GM21360 (cell line): ENCODE measurements at regions not wholly inside any gene's neighbourhood (a gene's known extent, or its start where the extent isn't known, plus 50 kb on each side); places are given as distances from the start of the nearest gene placed in this dataset.

ENCODE experiments used
- ATAC-seq: cut with Tn5 transposase; IDR thresholded peaks from one replicate; pipeline ENCODE4 v1.9.1; 2021; ENCODE audit warnings: mild to moderate bottlenecking, moderate library complexity; ENCODE audit not compliant: unreplicated experiment

DNA sequence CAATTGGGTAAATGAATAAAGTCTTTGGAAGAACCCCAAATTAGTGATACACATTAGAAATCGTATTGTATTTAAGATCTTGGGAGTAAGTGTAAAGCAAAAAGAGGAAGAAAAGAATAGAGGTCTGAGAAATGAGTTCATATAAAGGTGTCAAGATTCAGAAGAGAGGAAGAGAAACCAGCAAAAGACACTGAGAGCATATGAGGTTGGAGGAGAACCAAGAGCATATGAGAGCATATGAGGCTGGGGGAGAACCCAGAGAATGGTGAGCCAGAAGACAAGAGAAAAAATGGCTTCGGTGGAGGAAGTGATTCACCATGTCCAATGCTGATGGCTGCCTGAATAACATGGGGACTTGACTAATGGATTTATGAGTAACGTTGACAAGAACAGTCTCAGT lies 620.1 kb upstream of the GCFC2 start:
- no peak for ATAC-seq

- ATAC-seq = no peak
Observed at GRCh38 chr2:76326636-76327035, 615.9 kb upstream of the GCFC2 start.

DNA sequence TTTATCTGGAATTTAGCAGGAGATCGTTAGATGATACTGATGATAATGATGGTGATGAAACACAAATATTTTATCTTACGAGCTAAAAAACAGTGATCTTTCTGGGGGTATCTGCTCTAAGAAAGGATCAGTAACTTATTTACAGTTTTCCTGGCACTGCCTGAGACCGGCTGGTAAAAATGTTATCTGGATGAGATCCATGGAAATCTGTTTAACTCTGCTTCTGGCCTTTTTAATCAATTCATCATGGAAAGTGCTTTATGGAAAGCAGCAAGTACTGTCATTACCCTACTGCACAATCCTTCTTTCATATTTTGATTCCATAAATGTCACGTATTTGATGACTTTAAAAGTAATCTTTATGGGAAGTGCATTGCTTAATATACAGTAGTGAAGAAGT lies 612.7 kb upstream of the GCFC2 start:
- no peak for ATAC-seq

- no peak for ATAC-seq
Observed at GRCh38 chr2:76320716-76321115, 610.0 kb upstream of the GCFC2 start.

DNA sequence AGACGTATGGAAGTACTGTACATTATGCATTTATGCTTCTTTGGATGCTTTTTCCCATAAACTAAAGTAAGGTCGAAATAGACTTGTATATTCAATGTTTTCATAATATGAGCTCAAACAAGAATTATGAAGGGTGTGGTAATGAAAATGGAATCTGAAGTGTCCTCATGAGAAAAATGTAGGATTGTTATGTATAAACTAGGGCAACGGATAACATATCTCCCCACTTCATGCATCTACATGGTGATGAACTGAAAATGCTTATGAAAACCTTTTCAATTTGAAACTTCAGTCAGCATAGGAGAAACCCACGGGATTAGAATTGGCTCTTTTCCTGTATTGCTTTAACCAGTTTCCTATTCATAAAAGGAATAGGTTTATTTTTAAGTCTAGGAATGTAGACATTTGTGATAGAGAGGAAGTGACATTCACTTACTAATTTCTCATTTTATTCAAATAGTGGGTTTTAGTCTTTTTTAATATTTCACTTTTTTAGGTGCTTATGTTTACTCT lies 608.2 kb upstream of the GCFC2 start:
- ATAC-seq = no peak

- no peak for ATAC-seq
Observed at GRCh38 chr2:76316691-76317090, 606.0 kb upstream of the GCFC2 start.

DNA sequence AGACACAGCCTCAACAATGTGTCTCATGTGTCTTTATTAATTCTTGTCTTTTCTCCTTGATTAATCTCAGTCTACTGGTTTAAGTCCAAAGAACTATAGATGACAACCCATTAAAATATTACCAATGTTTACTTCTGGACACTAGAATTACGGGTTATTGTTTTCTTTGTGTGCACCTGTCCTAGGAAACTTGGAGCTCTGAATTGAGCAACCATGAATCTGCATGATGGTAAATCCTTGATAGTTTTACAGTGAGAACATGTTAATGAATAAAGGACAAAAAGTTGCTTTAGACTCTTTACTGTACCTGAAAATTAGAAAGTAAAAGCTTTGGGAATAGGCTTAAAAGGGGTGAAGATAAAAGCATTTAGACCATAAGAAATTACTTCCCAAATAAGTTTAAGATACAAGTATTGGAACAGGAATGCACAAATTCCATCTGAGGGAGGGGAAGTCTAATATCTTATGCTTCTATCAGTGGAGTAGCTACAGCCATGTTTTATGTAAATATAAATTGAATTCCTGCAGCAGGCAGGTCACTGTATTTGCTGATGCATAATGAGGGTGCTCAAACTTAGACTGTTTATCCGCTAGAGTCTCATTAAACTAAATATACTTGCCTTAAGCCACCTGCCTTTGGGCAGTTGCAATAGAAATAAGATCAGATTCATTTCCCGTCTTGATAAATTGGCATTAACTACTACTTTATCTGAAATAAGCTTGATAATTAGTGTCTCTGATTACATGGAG lies 603.7 kb upstream of the GCFC2 start:
- ATAC-seq = no peak

GRCh38 chr2:76312236-76312635 lies 601.5 kb upstream of the GCFC2 start:
- no peak for ATAC-seq

DNA sequence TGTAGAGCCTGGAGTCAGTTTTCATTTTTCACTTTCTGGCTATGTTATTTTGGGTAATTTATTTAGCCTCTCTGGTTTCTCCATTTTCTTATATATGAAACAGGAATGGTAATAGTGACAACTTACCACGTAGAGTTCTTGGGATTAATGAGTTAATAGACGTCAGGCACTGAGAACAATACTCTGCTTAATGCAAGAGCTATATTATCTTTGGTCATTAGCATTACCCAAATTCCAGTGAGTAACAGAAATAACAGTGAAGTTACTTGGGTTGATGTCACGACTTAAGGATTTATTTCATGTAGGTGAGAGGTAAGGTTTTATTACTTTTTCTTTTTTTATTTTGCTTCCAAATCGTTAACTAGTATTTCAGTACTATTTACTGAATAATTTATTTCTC lies 601.0 kb upstream of the GCFC2 start:
- no peak for ATAC-seq

GRCh38 chr2:76310894-76311633 lies 600.3 kb upstream of the GCFC2 start:
- ATAC-seq = no peak

- ATAC-seq = no peak
Observed at GRCh38 chr2:76307495-76307894, 596.8 kb upstream of the GCFC2 start.

DNA sequence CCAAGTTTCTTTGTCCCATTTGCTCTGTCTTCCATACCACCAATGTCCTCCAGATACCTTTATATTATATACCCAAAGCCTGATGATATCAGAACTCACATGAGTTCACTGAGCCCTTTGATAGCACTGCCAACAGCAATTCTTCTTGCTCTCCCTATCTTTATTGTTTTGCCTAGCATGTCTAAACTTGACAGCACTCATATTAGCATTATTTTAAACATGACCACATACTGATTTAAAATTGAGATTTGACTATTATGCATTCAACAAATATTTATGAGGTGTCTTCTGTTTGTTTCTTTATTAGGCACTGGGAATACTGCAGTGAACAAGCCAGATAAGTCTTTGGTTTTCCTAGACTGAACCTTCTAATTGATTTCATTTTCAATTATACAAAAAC lies 587.3 kb upstream of the GCFC2 start:
- ATAC-seq = no peak

DNA sequence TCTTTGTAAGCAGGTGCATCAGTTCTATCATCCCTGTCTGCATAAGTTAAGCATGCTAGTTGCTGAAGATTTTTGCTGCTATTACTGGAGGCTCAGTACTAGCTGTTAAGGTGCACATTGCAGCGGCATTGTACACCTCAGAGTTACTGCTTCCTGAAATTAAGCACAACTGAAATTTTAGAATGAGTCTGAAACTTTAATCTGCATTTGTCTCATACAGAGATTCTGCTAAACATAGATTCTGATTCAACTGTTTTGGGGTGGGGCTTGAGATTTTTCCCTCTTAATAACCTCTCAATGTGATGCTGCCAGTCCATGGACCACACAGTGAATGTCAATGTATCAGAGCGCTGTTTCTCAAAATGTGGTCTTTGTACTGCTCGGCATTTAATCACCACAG lies 585.7 kb upstream of the GCFC2 start:
- ATAC-seq = no peak

- no peak for ATAC-seq
Observed at GRCh38 chr2:76295762-76296161, 585.0 kb upstream of the GCFC2 start.

DNA sequence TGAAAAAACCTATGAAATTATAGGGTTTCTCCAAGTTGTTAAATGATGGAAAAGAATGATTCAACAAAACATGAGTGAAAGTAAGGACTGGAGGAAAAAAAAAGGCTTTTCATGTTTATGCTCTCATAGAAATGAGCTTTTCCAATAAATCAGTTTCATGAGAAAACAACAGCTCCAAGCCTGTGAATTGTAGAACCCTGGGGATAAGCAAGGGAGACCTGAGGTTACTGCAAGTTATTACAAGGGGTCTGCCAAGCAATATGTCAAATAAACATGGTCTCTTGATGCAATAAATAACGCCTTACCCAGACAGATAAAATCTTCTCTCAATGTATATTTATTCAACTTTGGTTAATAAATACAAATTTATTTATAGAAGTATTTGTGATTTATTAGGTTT lies 577.9 kb upstream of the GCFC2 start:
- ATAC-seq = no peak

- ATAC-seq = no peak
Observed at GRCh38 chr2:76288146-76288545, 577.4 kb upstream of the GCFC2 start.

DNA sequence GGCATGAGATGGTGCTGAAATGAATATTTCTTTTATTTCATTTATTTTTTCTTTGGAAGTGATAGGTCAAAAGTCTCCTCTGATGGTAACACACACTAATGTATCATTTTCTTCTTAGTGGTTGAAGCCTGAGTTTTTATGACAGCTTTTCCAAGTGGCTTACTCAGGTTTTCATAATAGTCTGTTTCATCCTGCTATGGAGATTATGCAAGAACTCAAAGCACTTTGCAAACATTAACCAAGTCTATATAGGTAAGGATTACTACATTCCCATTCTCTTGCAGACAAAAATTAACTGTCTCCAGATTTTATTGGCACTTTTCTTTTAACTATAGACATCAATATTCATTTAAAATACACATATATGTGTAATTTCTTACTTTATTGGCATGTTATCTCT lies 572.6 kb upstream of the GCFC2 start:
- no peak for ATAC-seq

DNA sequence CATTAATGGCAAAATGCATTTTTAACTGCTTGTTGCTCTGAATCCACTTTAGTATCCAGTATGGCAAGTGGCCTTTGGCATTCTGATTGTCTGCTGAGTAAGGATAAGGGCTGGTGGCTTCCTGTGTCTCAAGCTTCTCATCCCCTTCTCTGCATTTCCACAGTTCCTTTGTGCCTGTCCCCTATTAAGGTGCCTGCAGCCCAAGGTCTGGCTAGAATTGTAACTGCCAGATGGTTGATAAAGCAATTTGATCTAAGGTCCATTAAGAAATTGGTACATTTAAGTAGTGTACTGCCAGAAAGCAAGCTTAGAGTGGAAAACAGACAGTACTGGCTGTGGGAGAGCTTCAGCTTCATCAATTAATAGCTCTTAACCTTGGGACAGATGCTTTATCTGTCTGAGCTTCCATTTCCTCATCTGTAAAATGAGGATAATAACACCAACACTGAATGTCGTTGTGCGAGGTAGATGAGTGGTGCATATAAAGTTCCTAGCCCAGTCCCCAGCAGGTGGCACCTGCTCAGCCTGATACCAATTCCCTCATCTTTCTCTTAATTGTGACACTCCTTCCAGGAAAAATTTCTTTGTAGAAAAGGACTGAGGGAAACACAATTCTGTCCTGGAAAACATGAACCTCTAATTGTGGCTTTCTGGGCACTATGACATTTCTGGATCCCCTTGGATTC lies 570.6 kb upstream of the GCFC2 start:
- no peak for ATAC-seq

- ATAC-seq = no peak
Observed at GRCh38 chr2:76280686-76281085, 570.0 kb upstream of the GCFC2 start.

DNA sequence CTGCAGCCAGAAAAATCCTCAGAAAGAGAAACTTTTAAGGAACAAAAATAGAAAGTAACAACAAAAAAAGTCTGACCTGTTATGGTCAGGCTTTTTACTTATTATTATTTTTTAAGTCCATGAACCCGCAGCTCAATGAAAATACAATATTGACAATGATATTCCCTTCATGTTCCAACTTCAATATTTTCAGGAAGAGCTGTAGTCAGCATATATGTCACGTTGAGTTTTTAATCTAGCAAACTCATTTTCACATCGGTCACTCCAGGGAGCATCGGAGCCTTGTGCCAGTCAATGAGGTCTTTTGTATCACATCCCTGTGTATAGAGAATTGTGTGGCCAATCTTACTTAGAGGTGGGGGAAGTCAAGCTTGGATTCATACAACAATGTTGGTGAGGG lies 568.4 kb upstream of the GCFC2 start:
- ATAC-seq = no peak

- no peak for ATAC-seq
Observed at GRCh38 chr2:76275788-76276187, 565.1 kb upstream of the GCFC2 start.

- no peak for ATAC-seq
Observed at GRCh38 chr2:76274676-76275075, 564.0 kb upstream of the GCFC2 start.
